ENCODE measurements at regions not wholly inside any gene's neighbourhood (a gene's known extent, or its start where the extent isn't known, plus 50 kb on each side); places are given as distances from the start of the nearest gene placed in this dataset.

GRCh38 chr7:33792041-33792440 lies 113.3 kb upstream of the BMPER start:
- no peaks in the 10 kb centered on the region for H4K20me1 ChIP-seq (ENCODE audit: insufficient read depth, low read length)
- no peak overlapping the region for H3K9ac ChIP-seq (ENCODE audit: low read length)
- H3K4me3 Mint-ChIP-seq (ENCODE audit: unreplicated experiment): no peak overlapping the region
- H3K36me3 ChIP-seq (ENCODE audit: insufficient read depth, low read length): no peaks in the 10 kb centered on the region
- DNase-seq (ENCODE audit: low read depth) (no peak), FAIRE-seq (no peak)
- no peaks in the 10 kb centered on the region for H3K79me2 ChIP-seq (ENCODE audit: insufficient read depth, low read length)
- no peaks in the 10 kb centered on the region for H3K9me3 ChIP-seq (ENCODE audit: insufficient read depth, low read depth, low read length)
- no peaks in the 10 kb centered on the region for H3K36me3 Mint-ChIP-seq (ENCODE audit: low read depth, unreplicated experiment)
- H2AFZ ChIP-seq (ENCODE audit: low read depth, low read length): no peak overlapping the region
- H3K4me3 ChIP-seq (ENCODE audit: insufficient read depth, low read depth, low read length): no peak overlapping the region
- no peaks in the 10 kb centered on the region for H3K27me3 ChIP-seq (ENCODE audit: insufficient read depth, low read length)
- H3K4me2 ChIP-seq (ENCODE audit: low read length): no peak overlapping the region
- no peak overlapping the region for H3K27ac ChIP-seq (ENCODE audit: low read depth, low read length)
- TF ChIP-seq EZH2 (IDR thresholded peaks at IDR 0.05; ENCODE audit: insufficient read depth, low read length): no peak
- H3K9me3 Mint-ChIP-seq (ENCODE audit: unreplicated experiment): no peaks in the 10 kb centered on the region
- H3K4me1 Mint-ChIP-seq (ENCODE audit: low read depth, unreplicated experiment): peaks cover 3% of the 10 kb centered on the region
- no peaks in the 10 kb centered on the region for H3K4me1 ChIP-seq (ENCODE audit: insufficient read depth, low read length)
- H3K27me3 Mint-ChIP-seq (ENCODE audit: low read depth, unreplicated experiment): no peaks in the 10 kb centered on the region
- no peak overlapping the region for H3K27ac Mint-ChIP-seq (ENCODE audit: unreplicated experiment)

GRCh38 chr7:33792547-33793105 lies 112.7 kb upstream of the BMPER start:
- Histone ChIP-seq H3K79me2 (ENCODE audit: insufficient read depth, low read length) (no peaks in the 10 kb centered on the region), H3K27me3 (ENCODE audit: insufficient read depth, low read length) (no peaks in the 10 kb centered on the region), H3K4me2 (ENCODE audit: low read length) (no peak overlapping the region), H2AFZ (ENCODE audit: low read depth, low read length) (no peak overlapping the region), H3K4me1 (ENCODE audit: insufficient read depth, low read length) (no peaks in the 10 kb centered on the region), H3K36me3 (ENCODE audit: insufficient read depth, low read length) (no peaks in the 10 kb centered on the region), H4K20me1 (ENCODE audit: insufficient read depth, low read length) (no peaks in the 10 kb centered on the region), H3K9ac (ENCODE audit: low read length) (no peak overlapping the region), H3K4me3 (ENCODE audit: insufficient read depth, low read depth, low read length) (no peak overlapping the region), H3K27ac (ENCODE audit: low read depth, low read length) (no peak overlapping the region), H3K9me3 (ENCODE audit: insufficient read depth, low read depth, low read length) (no peaks in the 10 kb centered on the region)
- FAIRE-seq (no peak), DNase-seq (ENCODE audit: low read depth) (no peak)
- H3K27me3 Mint-ChIP-seq (ENCODE audit: low read depth, unreplicated experiment): no peaks in the 10 kb centered on the region
- no peak for TF ChIP-seq EZH2 (IDR thresholded peaks at IDR 0.05; ENCODE audit: insufficient read depth, low read length)
- TF ChIP-seq CTCF (IDR thresholded peaks at IDR 0.05; ENCODE audit: insufficient read depth, low read depth, low read length): no peak
- H3K9me3 Mint-ChIP-seq (ENCODE audit: unreplicated experiment): no peaks in the 10 kb centered on the region
- H3K27ac Mint-ChIP-seq (ENCODE audit: unreplicated experiment): no peak overlapping the region
- no peaks in the 10 kb centered on the region for H3K36me3 Mint-ChIP-seq (ENCODE audit: low read depth, unreplicated experiment)
- no peak overlapping the region for H3K4me3 Mint-ChIP-seq (ENCODE audit: unreplicated experiment)
- H3K4me1 Mint-ChIP-seq (ENCODE audit: low read depth, unreplicated experiment): peaks cover 3% of the 10 kb centered on the region

- H3K79me2 ChIP-seq (ENCODE audit: insufficient read depth, low read length): no peaks in the 10 kb centered on the region
- H4K20me1 ChIP-seq (ENCODE audit: insufficient read depth, low read length): no peaks in the 10 kb centered on the region
- DNase-seq (ENCODE audit: low read depth) (no peak), FAIRE-seq (no peak)
- no peaks in the 10 kb centered on the region for H3K27me3 Mint-ChIP-seq (ENCODE audit: low read depth, unreplicated experiment)
- H3K36me3 Mint-ChIP-seq (ENCODE audit: low read depth, unreplicated experiment): no peaks in the 10 kb centered on the region
- H3K4me1 Mint-ChIP-seq (ENCODE audit: low read depth, unreplicated experiment): peaks cover 3% of the 10 kb centered on the region
- no peak overlapping the region for H3K9ac ChIP-seq (ENCODE audit: low read length)
- no peak overlapping the region for H3K4me2 ChIP-seq (ENCODE audit: low read length)
- no peaks in the 10 kb centered on the region for H3K9me3 Mint-ChIP-seq (ENCODE audit: unreplicated experiment)
- TF ChIP-seq EZH2 (IDR thresholded peaks at IDR 0.05; ENCODE audit: insufficient read depth, low read length): no peak
- TF ChIP-seq CTCF (IDR thresholded peaks at IDR 0.05; ENCODE audit: insufficient read depth, low read depth, low read length): no peak
- no peaks in the 10 kb centered on the region for H3K4me1 ChIP-seq (ENCODE audit: insufficient read depth, low read length)
- H3K9me3 ChIP-seq (ENCODE audit: insufficient read depth, low read depth, low read length): no peaks in the 10 kb centered on the region
- H3K4me3 ChIP-seq (ENCODE audit: insufficient read depth, low read depth, low read length): no peak overlapping the region
- no peak overlapping the region for H3K4me3 Mint-ChIP-seq (ENCODE audit: unreplicated experiment)
- H2AFZ ChIP-seq (ENCODE audit: low read depth, low read length): no peak overlapping the region
- H3K27me3 ChIP-seq (ENCODE audit: insufficient read depth, low read length): no peaks in the 10 kb centered on the region
- no peaks in the 10 kb centered on the region for H3K36me3 ChIP-seq (ENCODE audit: insufficient read depth, low read length)
- H3K27ac ChIP-seq (ENCODE audit: low read depth, low read length): no peak overlapping the region
- H3K27ac Mint-ChIP-seq (ENCODE audit: unreplicated experiment): no peak overlapping the region
Observed at GRCh38 chr7:33793616-33794015, 111.7 kb upstream of the BMPER start.
